Epithelial cell of proximal tubule (primary cell): ENCODE measurements at regions not wholly inside any gene's neighbourhood (a gene's known extent, or its start where the extent isn't known, plus 50 kb on each side); places are given as distances from the start of the nearest gene placed in this dataset.

Source experiments
- DNase-seq: peaks from one replicate; pipeline ENCODE4 v3.0.0-alpha.2; 2011; ENCODE audit warnings: low read depth
- H3K4me3 ChIP-seq: 2 replicates; pipeline ENCODE4 v1.5.1; 2011; ENCODE audit warnings: low read depth, mild to moderate bottlenecking, low read length
- CTCF ChIP-seq: conservative IDR thresholded peaks from 2 replicates; pipeline ENCODE4 v1.5.1; 2012; ENCODE audit warnings: low read depth, mild to moderate bottlenecking, low read length

GRCh38 chr15:95043933-95044313 lies 812.6 kb downstream of the MCTP2 start:
- no peak overlapping the region for H3K4me3 ChIP-seq
- TF ChIP-seq CTCF: no peak
- no peak for DNase-seq

GRCh38 chr15:95044745-95045417 lies 813.5 kb downstream of the MCTP2 start:
- TF ChIP-seq CTCF: no peak
- H3K4me3 ChIP-seq: no peak overlapping the region
- DNase-seq: no peak

- DNase-seq: no peak
- no peak for TF ChIP-seq CTCF
Measured at GRCh38 chr15:95051861-95052260, 820.5 kb downstream of the MCTP2 start.

GRCh38 chr15:95059346-95059905 lies 828.1 kb downstream of the MCTP2 start:
- DNase-seq: no peak
- TF ChIP-seq CTCF: no peak
- no peak overlapping the region for H3K4me3 ChIP-seq

More at GRCh38 chr15:95051861-95052260, 820.5 kb downstream of the MCTP2 start:
- H3K4me3 ChIP-seq: no peak overlapping the region

GRCh38 chr15:95068701-95069521 lies 837.5 kb downstream of the MCTP2 start:
- no peak overlapping the region for H3K4me3 ChIP-seq
- TF ChIP-seq CTCF: no peak

GRCh38 chr15:95075792-95076677 lies 844.7 kb downstream of the MCTP2 start:
- no peak for DNase-seq
- no peak for TF ChIP-seq CTCF

More at GRCh38 chr15:95068701-95069521, 837.5 kb downstream of the MCTP2 start:
- DNase-seq: no peak

More at GRCh38 chr15:95075792-95076677, 844.7 kb downstream of the MCTP2 start:
- no peak overlapping the region for H3K4me3 ChIP-seq
